Sigmoid colon (tissue), 4 donors: ENCODE measurements at regions not wholly inside any gene's neighbourhood (a gene's known extent, or its start where the extent isn't known, plus 50 kb on each side); places are given as distances from the start of the nearest gene placed in this dataset.

Source experiments
- CTCF ChIP-seq, 4 experiments: fragments of 450-650 bp in 3 of 4; fragments of 200-600 bp in 1 of 4; IDR thresholded peaks; one replicate each; pipeline ENCODE4 v1.5.1; 2016 to 2019; ENCODE audit warnings: antibody characterized with exemption in 4 of 4, mild to moderate bottlenecking in 3 of 4, moderate library complexity in 2 of 4
- EP300 ChIP-seq, 4 donors: sonication (generic); formaldehyde crosslinking; IDR thresholded peaks; one replicate each; pipeline ENCODE4 v1.6.1; 2017; ENCODE audit warnings: antibody characterized with exemption in 4 of 4
- POLR2A ChIP-seq, 2 donors: fragments of 450-650 bp; IDR thresholded peaks; one replicate each; pipeline ENCODE4 v1.6.1; 2016; ENCODE audit warnings: antibody characterized with exemption in 2 of 2, mild to moderate bottlenecking in 2 of 2, moderate library complexity in 2 of 2
- POLR2AphosphoS5 ChIP-seq, 4 donors: sonication (generic); formaldehyde crosslinking; IDR thresholded peaks; one replicate each; pipeline ENCODE4 v1.6.1; 2017; ENCODE audit warnings: antibody characterized with exemption in 4 of 4

- TF ChIP-seq CTCF (IDR thresholded peaks at IDR 0.05) (no peak), POLR2AphosphoS5 (IDR thresholded peaks at IDR 0.05) (no peak), POLR2A (IDR thresholded peaks at IDR 0.05) (no peak), EP300 (IDR thresholded peaks at IDR 0.05) (no peak)
Observed at GRCh38 chr20:50412499-50412898, 97.7 kb upstream of the PTPN1 start.
